H1 (cell line): ENCODE measurements at regions not wholly inside any gene's neighbourhood (a gene's known extent, or its start where the extent isn't known, plus 50 kb on each side); places are given as distances from the start of the nearest gene placed in this dataset.

ENCODE experiments used
- CTCF ChIA-PET: fragments of 300-600 bp; sonication (Branson Sonifier 250); formaldehyde crosslinking; loops from one replicate; lab custom pipeline; 2021; ENCODE audit not compliant: partially characterized antibody; lab: Charles Lee
- POLR2A ChIA-PET: fragments of 300-600 bp; sonication (Branson Sonifier 250); formaldehyde crosslinking; loops from one replicate; lab custom pipeline; 2021; ENCODE audit warnings: inconsistent platforms; ENCODE audit not compliant: partially characterized antibody; lab: Charles Lee
- DNase-seq, 2 experiments: peaks; one replicate each; pipeline versions ENCODE4 v3.0.0 to v3.0.0-alpha.2; 2010 to 2022; ENCODE audit warnings: low spot score in 2 of 2, low read depth in 1 of 2, mixed read lengths in 1 of 2
- FAIRE-seq: peaks from 2 replicates; lab custom pipeline; 2011; peaks lifted over from hg19 to GRCh38; lab: Jason Lieb, UNC
- H2AFZ ChIP-seq: 2 replicates; pipeline ENCODE4 v1.8.1; 2012; ENCODE audit warnings: low read length, inconsistent platforms
- H2AK5ac ChIP-seq: 2 replicates; pipeline ENCODE4 v1.6.1; 2013; ENCODE audit warnings: low read depth, low read length
- H2BK120ac ChIP-seq: replicated peaks from 2 replicates; pipeline ENCODE3; 2013; ENCODE audit warnings: low read depth, low read length, inconsistent platforms
- H2BK12ac ChIP-seq: 2 replicates; pipeline ENCODE4 v1.6.1; 2013; ENCODE audit warnings: low read depth, low read length
- H2BK15ac ChIP-seq: 2 replicates; pipeline ENCODE4 v1.6.1; 2013; ENCODE audit warnings: low read length
- H2BK20ac ChIP-seq: 2 replicates; pipeline ENCODE4 v1.6.1; 2013; ENCODE audit warnings: low read length
- H2BK5ac ChIP-seq: 2 replicates; pipeline ENCODE4 v1.6.1; 2013; ENCODE audit warnings: low read depth, low read length
- H3K14ac ChIP-seq: 2 replicates; pipeline ENCODE4 v1.6.1; 2013; ENCODE audit warnings: inconsistent platforms; ENCODE audit not compliant: insufficient read length
- H3K18ac ChIP-seq: 2 replicates; pipeline ENCODE4 v1.6.1; 2013; ENCODE audit warnings: low read length; ENCODE audit errors: extremely low read depth
- H3K23ac ChIP-seq: 2 replicates; pipeline ENCODE4 v1.6.1; 2013; ENCODE audit warnings: inconsistent platforms; ENCODE audit not compliant: insufficient read length
- H3K23me2 ChIP-seq: 2 replicates; pipeline ENCODE4 v1.6.1; 2013; ENCODE audit warnings: low read depth, low read length
- H3K27ac ChIP-seq: 2 replicates; pipeline ENCODE4 v1.6.1; 2011; ENCODE audit warnings: low read depth, low read length, inconsistent platforms
- H3K27me3 ChIP-seq, 4 experiments: replicated peaks in 1 of 4; 1 replicate in 1 of 4; 2 replicates in 3 of 4; pipeline versions ENCODE4 v1.6.1 to v1.8.1; 2011 to 2013; ENCODE audit warnings: low read length in 3 of 4, mild to moderate bottlenecking in 3 of 4, inconsistent platforms in 2 of 4, mixed read lengths in 2 of 4, moderate library complexity in 1 of 4; ENCODE audit not compliant: control insufficient read depth in 3 of 4, insufficient read depth in 3 of 4; ENCODE audit errors: extremely low read depth in 1 of 4
- H3K36me3 ChIP-seq, 4 experiments: 2 replicates each; pipeline versions ENCODE4 v1.6.1 to v1.8.1; 2011 to 2013; ENCODE audit warnings: mild to moderate bottlenecking in 4 of 4, low read length in 3 of 4, moderate library complexity in 2 of 4, control low read depth in 1 of 4, inconsistent platforms in 1 of 4; ENCODE audit not compliant: insufficient read depth in 4 of 4, control insufficient read depth in 2 of 4
- H3K4ac ChIP-seq: replicated peaks from 2 replicates; pipeline ENCODE3; 2013; ENCODE audit warnings: low read length, low read depth, mixed read lengths, inconsistent platforms; ENCODE audit not compliant: insufficient read length
- H3K4me1 ChIP-seq, 4 experiments: replicated peaks in 1 of 4; 1 replicate in 1 of 4; 2 replicates in 3 of 4; pipeline versions ENCODE4 v1.6.1 to v1.8.1; 2011 to 2013; ENCODE audit warnings: low read length in 3 of 4, inconsistent platforms in 2 of 4, mixed read lengths in 1 of 4; ENCODE audit not compliant: insufficient read depth in 4 of 4, control insufficient read depth in 3 of 4
- H3K4me2 ChIP-seq, 2 experiments: 2 replicates each; pipeline versions ENCODE4 v1.6.1 to v1.8.1; 2011 to 2013; ENCODE audit warnings: low read depth in 2 of 2, low read length in 2 of 2, control low read depth in 1 of 2, inconsistent platforms in 1 of 2, mild to moderate bottlenecking in 1 of 2; ENCODE audit not compliant: insufficient read depth in 1 of 2
- H3K4me3 ChIP-seq, 4 experiments: fragments of 200-600, 300-600 bp in 1 of 4; sonication (generic), shearing (Covaris generic), sonication (Bioruptor Twin) in 1 of 4; 2 replicates each; pipeline versions ENCODE4 v1.5.1 to v1.8.1; 2011 to 2016; ENCODE audit warnings: low read length in 4 of 4, low read depth in 3 of 4, control low read depth in 2 of 4, inconsistent platforms in 2 of 4, mild to moderate bottlenecking in 2 of 4, mixed read lengths in 1 of 4, moderate library complexity in 1 of 4; ENCODE audit not compliant: insufficient read depth in 2 of 4; ENCODE audit errors: extremely low read depth in 1 of 4
- H3K56ac ChIP-seq: replicated peaks from 2 replicates; pipeline ENCODE3; 2013; ENCODE audit warnings: low read depth, mild to moderate bottlenecking, mixed read lengths, low read length, inconsistent platforms; ENCODE audit not compliant: insufficient read length
- H3K79me1 ChIP-seq: 2 replicates; pipeline ENCODE4 v1.6.1; 2013; ENCODE audit warnings: low read depth, low read length, control low read depth
- H3K79me2 ChIP-seq, 2 experiments: 2 replicates each; pipeline versions ENCODE4 v1.6.1 to v1.8.1; 2012 to 2013; ENCODE audit warnings: low read length in 2 of 2, mild to moderate bottlenecking in 2 of 2, inconsistent platforms in 1 of 2; ENCODE audit not compliant: insufficient read depth in 2 of 2, control insufficient read depth in 1 of 2
- H3K9ac ChIP-seq, 4 experiments: replicated peaks in 1 of 4; 1 replicate in 1 of 4; 2 replicates in 3 of 4; pipeline versions ENCODE4 v1.6.1 to v1.8.1; 2011 to 2013; ENCODE audit warnings: low read depth in 3 of 4, low read length in 3 of 4, control low read depth in 2 of 4, mild to moderate bottlenecking in 2 of 4, moderate library complexity in 2 of 4, inconsistent platforms in 1 of 4; ENCODE audit errors: extremely low read depth in 1 of 4
- H3K9me3 ChIP-seq, 2 experiments: 2 replicates each; pipeline versions ENCODE4 v1.6.1 to v1.8.1; 2012 to 2013; ENCODE audit warnings: mild to moderate bottlenecking in 2 of 2, moderate library complexity in 2 of 2, control low read depth in 1 of 2, inconsistent platforms in 1 of 2, low read depth in 1 of 2, low read length in 1 of 2, mixed read lengths in 1 of 2; ENCODE audit not compliant: insufficient read depth in 2 of 2
- H4K20me1 ChIP-seq, 2 experiments: replicated peaks in 1 of 2; 2 replicates each; pipeline versions ENCODE3 to v1.8.1; 2011 to 2013; ENCODE audit warnings: inconsistent platforms in 2 of 2, low read length in 2 of 2, mild to moderate bottlenecking in 1 of 2; ENCODE audit not compliant: insufficient read depth in 2 of 2, control insufficient read depth in 1 of 2
- H4K5ac ChIP-seq: 2 replicates; pipeline ENCODE4 v1.6.1; 2013; ENCODE audit warnings: low read length, low read depth, mixed read lengths, inconsistent platforms; ENCODE audit not compliant: insufficient read length
- H4K8ac ChIP-seq: 2 replicates; pipeline ENCODE4 v1.8.0; 2013; ENCODE audit warnings: mild to moderate bottlenecking, moderate library complexity, low read length, inconsistent platforms; ENCODE audit not compliant: insufficient read depth; ENCODE audit errors: extremely low read depth
- H4K91ac ChIP-seq: replicated peaks from 2 replicates; pipeline ENCODE3; 2013; ENCODE audit warnings: low read length, mixed read lengths, inconsistent platforms; ENCODE audit not compliant: insufficient read length
- JUND ChIP-seq: IDR thresholded peaks from 2 replicates; pipeline ENCODE4 v1.6.1; 2011; ENCODE audit warnings: mild to moderate bottlenecking, improper control_type of control experiment, low read length
- SAP30 ChIP-seq: fragments of 300-600 bp; sonication (generic); IDR thresholded peaks from 2 replicates; pipeline ENCODE4 v1.7.1; 2012; ENCODE audit warnings: low read length, moderate library complexity, mild to moderate bottlenecking, inconsistent platforms; ENCODE audit not compliant: insufficient read depth, insufficient replicate concordance
- WGBS, 2 experiments: shearing (Covaris generic) in 1 of 2; methylation state at CpG; one replicate each; pipeline versions ENCODE4 v1.1.6 to v1.1.7; 2013 to 2015; ENCODE audit warnings: low lambda C conversion rate in 2 of 2, mixed read lengths in 2 of 2, inconsistent platforms in 1 of 2, low coverage in 1 of 2, missing lambda C conversion rate in 1 of 2; ENCODE audit not compliant: insufficient replicate concordance in 2 of 2, insufficient coverage in 1 of 2, insufficient read length in 1 of 2; ENCODE audit errors: extremely low coverage in 1 of 2, missing lambda C conversion rate in 1 of 2; 5-methylcytosine and 5-hydroxymethylcytosine counted together

- TF ChIP-seq SAP30 (no peak), JUND (no peak)
- Histone ChIP-seq H3K4me3 (no peak overlapping the region), H4K20me1 (no peaks in the 10 kb centered on the region), H2BK120ac (no peak overlapping the region), H3K27ac (no peak overlapping the region), H3K56ac (no peak overlapping the region), H3K4ac (no peak overlapping the region), H3K27me3 (no peaks in the 10 kb centered on the region), H3K23ac (no peak overlapping the region), H2AFZ (no peak overlapping the region), H2BK20ac (no peak overlapping the region), H4K8ac (no peak overlapping the region), H3K9me3 (no peaks in the 10 kb centered on the region), H2BK5ac (no peak overlapping the region), H2BK15ac (no peak overlapping the region), H3K4me1 (no peaks in the 10 kb centered on the region), H3K79me1 (no peaks in the 10 kb centered on the region), H3K14ac (no peak overlapping the region), H3K4me2 (no peak overlapping the region), H3K23me2 (no peaks in the 10 kb centered on the region), H4K5ac (no peak overlapping the region), H3K79me2 (no peaks in the 10 kb centered on the region), H4K91ac (no peak overlapping the region), H2BK12ac (no peak overlapping the region), H3K36me3 (no peaks in the 10 kb centered on the region), H2AK5ac (no peak overlapping the region), H3K18ac (no peak overlapping the region), H3K9ac (no peak overlapping the region)
- FAIRE-seq: no peak
- 100% methylated on average over 1 of the region's 1 CpG; no CpG with 5 or more reads in 1 of the 2 experiments for WGBS, 2 experiments
- ChIA-PET CTCF (no interaction called here), POLR2A (no interaction called here)
- DNase-seq: no peak
These were observed 420.8 kb upstream of the SLITRK1 start for GRCh38 chr13:84303035-84303434.
